NCI-H2029 treated with DMSO at 0.1 percent for 48 hours (cell line): ENCODE measurements at regions not wholly inside any gene's neighbourhood (a gene's known extent, or its start where the extent isn't known, plus 50 kb on each side); places are given as distances from the start of the nearest gene placed in this dataset.

ENCODE experiments used
- DNase-seq: peaks from one replicate; lab custom pipeline; 2025; lab: John Stamatoyannopoulos, UW

DNA sequence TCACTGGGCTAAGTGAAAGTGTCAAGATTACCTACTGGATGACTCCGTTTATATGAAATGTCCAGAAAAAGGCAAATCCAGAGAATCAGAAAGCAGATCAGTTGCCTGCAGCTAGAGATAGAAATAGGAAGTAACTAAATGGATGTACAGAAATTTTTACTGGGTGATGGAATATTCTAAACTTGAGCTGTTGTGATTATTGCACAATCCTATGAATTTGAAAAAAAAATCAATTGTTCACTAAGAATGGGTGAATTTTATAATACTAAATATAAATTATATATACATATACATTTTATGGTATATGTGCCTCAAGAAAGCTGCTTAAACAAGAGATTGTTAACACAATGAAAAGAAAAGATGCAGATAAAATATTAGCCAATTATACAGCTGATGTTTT is 181.1 kb upstream of the C16orf82 start:
- DNase-seq, result no peak

DNA sequence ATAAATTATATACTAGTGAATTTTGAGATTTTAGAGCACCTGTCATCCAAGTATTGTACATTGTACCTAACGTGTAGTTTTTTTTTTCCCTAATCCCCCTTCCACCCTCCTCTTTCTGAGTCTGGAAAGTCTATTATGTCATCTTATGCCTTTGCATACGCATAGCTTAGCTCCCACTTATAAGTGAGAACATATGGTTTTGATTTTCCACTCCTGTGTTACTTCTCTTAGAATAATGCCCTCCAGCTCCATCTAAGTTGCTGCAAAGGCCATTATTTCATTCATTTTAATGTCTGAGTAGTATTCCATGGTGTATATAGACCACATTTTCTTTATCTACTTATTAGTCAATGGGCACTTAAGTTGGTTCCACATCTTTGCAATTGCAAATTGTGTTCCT is 177.0 kb upstream of the C16orf82 start:
- DNase-seq, result no peak

DNA sequence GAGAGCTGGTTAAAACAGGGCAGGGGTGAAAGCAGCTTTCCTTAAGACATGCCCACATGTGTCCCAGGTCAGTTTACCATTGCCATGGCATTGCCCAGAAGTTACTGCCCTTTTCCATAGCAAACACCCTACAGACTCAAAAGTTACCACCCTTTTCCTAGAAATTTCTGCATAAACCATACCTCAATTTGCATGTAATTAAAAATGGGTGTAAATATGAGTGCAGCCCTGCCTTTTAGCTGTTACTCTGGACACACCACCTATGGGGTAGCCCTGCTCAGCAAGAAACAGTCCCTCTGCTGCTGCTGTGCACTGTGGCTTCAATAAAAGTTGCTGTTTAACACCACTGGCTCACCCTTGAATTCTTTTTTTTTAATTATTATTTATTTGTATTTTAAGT is 168.5 kb upstream of the C16orf82 start:
- no peak for DNase-seq

DNA sequence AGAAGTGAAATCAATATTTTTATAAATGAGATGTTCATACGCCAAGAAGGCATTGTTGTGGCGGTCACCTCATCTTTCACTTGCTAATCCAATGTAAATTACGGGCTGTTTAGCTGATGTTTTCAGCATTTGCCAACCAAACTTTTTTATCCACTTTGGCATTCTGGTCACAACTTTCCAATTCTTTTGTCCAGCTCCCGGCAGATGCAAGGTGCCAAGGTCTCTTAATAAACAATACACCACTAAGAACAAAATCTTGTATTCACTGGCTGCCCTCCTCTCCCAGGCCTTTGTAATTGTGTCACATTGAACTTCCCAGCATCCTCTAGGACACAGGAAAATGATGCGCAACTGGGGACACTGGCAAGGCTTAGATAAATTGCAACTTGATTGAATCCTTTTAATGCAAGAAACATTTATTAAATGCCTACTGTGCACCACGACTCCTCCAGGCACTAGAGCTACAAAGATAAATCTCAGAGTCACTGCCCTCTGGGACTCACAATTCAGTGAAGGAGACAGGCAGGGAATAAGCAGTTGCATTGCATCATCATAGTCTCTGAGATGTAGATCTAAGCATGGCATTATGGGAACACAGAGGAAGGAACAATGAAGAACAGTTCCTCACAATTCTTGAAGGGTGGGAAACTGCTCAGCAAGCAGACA is 165.4 kb upstream of the C16orf82 start:
- no peak for DNase-seq

DNA sequence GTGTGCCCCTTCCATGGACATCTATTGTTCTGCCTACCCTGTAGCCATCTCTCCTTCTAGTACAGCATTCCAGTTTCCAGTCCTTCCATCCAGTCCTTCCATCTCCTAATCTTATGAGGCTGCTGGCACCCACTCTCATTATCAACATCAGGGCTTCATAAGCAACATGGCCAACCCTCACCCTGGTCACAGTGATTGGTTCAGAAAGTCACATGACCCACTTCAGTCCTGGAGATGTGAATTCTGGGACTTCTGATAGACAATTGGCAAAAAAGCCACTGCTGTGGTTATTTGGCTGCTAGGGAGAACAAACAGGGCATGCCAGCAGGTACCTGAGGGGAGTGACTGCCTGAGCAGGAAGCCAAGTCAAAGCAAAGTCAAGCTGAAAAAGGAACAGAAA is 164.7 kb upstream of the C16orf82 start:
- no peak for DNase-seq

DNA sequence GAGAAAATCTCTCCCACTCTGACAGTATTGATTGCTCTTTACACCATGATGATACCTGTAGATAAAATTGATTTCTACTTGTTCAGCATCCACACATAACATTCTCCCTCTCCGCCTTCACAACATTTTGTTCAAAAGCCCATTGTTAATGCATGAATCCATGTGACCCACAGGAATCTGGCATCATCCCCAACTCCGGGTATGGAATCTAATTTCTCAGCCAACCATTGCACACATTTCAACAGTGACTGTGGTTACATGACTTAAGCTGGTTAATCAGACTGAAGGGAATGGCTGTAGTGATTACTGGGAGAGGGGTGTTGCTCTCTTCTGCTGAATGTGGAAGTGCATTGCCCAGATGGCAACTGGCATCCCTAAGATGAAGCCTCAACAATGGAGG is 161.4 kb upstream of the C16orf82 start:
- no peak for DNase-seq

DNA sequence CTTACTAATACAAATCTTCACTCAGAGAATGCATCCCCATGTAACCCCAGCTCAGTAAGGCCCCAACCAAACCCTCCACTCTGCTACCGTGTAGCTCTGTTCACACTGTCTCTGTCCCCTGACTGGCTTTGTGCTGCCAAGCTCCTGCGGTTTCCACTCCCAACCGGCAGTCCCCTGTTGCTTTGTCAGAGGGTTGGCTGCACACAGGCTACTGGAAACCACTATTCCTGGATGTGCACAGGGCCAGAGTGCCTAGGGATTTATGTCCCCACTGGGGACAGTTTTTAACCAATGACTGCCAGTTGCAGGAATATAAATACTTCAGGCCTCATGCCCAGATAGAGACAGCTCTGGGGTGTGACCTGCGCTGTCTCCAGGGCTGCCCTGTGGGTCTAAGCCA is 157.1 kb upstream of the C16orf82 start:
- DNase-seq, result no peak

DNA sequence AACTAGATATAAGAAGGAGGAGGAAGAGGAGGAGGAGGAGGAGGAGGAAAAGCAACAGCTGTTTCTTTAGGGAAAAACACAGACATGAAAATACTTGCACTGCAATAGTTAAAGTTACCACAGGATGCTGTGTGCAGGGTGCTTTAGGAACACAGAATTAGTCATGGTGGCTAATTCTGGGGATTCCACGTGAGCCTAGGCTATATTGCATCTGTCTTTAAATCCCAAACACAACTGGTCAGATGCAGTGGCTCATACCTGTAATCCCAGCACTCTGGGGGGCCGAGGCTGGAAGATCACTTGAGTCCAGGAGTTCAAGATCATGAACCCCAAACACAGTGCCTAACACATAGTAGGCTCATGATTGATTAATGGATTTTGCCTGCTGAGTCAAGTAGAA is 155.3 kb upstream of the C16orf82 start:
- no peak for DNase-seq

DNA sequence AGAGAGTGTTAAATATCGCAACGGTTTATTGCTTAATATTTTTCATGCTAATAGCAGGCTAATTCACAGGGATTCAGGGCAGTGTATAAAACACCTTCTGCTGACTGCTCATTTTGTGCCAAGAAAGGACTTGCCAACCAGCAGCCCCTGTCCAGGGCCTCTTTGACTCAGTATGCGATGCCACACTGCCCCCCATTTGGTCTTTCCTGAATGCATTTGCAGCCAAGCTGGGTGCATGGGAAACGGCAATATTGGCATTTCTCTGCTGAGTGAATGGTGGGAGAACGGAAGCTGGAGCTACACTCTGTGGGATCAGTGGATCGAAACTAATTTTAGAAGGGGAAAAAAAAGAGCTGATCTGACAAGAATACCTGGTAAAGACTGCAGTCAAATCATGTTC is 152.9 kb upstream of the C16orf82 start:
- DNase-seq, result no peak

DNA sequence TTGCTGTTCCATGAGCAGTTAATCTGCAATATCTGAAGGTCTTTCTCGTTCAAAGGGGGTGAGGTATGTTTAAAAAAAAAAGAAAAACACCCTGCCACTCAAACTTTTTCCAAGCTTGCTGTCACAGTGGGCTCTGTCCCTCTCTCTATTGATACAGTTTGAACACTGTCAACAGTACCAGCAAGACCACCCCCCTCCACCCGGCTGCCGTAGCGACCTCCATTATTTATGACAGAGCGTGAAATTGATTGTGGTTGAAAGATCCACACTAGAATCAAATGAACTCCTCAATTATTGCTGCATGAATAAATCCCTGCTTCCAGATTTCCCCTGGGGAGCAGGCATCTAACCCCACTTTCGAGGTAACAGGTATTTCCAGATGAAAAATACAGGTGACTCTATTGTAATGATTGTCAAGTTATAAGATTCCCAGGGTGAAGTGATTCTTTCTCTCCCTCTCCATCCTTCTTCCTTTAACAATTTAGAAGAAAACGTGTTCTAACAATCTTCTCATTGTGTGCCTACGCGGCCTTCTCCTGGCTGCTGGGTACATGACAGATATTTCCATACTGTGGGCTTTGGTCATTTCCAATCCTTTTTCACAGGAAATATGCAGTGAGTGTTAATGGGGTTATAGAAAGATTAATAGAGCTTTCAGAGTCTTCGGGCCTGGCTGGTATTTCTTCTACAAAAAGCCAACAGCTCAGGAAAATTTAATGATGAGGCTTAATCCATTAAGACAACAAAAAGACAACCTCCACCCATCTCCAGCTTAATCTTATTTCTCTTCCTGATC is 135.7 kb upstream of the C16orf82 start:
- DNase-seq, result no peak

DNA sequence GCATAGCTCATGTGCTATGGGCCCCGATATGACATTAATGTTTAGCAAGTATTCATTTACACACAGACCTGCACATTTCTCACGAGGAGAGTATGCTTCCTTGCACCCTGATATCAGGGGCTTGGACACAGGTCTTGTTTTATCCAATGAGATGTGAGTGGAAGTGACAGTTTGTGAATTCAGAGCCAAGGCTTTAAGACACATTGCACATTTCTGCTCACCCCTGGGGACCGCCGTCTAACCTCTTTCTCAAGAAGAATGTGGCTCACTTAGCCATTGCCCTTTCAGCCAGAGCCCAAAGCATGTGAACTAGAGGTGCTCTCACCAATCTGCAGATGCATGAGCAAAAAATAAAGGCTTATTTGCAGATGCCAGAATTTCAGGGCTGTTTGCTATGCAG is 116.1 kb upstream of the C16orf82 start:
- DNase-seq, result no peak

DNA sequence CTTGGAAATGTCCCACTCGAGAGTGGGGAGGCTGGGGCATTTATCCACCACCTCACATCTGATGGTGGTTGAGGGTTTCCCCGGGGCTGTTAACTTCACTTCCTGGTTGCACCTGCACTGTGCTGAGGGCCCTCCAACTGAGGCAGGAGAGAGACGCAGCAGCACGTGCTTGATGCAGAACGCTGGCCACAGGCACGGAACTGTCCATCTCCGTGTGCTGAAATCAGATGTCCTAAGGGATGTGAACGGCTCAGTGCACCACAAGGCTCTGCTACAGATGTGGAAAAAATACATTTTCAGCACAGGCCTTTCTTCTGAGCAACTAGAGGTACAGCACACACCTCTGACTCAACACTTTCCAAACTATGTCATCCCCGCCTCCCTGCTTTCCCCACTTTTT is 114.8 kb upstream of the C16orf82 start:
- DNase-seq, result no peak

DNA sequence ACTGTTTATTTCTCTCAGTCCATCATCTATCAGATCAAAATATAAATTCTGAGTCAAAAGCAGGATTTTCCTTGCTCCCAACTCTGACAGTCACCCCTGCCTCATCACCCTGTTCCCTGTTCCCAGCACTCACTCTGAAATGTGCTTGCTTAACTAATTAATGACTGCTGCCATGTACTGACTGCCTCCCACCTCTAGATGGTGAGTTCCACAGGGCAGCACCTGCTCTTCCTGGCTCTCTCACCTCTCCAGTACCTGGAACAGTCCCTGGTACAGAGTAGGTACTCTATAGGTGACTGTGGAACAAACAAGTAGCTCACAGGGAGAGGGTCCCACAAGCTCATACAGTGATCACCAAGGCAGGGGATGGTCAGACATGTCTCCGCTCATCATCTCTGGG is 114.3 kb upstream of the C16orf82 start:
- no peak for DNase-seq

DNA sequence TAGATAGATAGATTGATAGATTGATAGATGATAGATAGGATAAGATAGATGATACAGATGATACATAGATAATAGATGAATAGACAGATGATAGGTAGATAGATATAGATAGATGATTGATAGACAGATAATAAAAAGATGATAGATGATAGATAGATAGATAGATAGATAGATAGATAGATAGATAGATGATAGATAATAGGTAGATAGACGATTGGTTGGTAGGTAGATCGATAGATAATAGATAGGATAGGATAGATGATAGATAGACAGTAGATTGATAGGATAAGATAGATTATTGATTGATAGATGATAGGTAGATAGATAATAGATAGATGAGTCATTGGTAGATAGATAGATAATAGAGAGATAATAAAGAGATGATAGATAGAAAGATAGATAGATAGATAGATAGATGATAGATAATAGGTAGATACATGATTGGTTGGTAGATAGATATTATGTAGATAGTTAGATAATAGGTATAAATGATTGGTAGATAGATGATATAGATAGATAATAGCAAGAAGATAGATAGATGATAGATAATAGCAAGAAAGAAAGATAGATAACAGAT is 109.4 kb upstream of the C16orf82 start:
- DNase-seq, result no peak

DNA sequence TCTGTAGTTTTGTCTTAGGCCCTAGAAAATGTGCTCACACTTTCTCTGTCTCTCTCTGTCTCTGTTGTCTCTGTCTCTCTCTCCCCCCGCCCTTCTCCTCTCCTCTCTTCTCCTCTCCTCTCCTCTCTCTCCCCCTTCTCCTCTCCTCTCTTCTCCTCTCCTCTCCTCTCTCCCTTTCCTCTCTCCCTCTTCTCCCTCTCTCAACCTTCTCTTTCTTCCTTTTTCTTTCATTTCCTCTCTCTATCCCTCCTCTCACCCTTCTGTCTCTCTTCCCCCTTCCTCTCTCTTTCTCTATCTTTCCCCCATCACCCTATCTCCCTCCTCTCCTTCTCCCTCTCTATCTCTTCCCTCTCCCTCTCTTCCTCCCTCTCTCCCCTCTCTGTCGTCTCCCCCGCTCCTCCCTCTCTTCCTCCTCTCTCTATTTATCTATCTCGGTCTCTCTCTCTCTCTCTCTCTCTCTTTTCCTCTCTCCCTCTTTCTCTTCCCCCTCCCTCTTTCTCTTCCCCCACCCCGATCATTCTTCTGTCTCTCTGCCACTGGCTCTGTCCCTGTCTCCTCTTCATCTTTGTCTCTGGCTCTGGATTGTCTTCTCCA is 107.2 kb upstream of the C16orf82 start:
- no peak for DNase-seq

DNA sequence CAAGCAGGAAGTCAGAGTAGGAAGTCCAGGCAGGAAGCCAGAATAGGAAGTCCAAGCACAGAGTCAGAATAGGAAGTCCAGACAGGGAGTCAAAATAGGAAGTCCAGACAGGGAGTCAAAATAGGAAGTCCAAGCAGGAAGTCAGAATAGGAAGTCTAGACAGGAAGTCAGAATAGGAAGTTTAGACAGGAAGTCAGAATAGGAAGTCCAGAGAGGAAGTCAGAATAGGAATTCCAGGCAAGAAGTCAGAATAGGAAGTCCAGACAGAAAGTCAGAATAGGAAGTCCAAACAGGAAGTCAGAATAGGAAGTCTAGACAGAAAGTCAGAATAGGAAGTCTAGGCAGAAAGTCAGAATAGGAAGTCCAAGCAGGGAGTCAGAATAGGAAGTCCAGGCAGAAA is 105.3 kb upstream of the C16orf82 start:
- no peak for DNase-seq

DNA sequence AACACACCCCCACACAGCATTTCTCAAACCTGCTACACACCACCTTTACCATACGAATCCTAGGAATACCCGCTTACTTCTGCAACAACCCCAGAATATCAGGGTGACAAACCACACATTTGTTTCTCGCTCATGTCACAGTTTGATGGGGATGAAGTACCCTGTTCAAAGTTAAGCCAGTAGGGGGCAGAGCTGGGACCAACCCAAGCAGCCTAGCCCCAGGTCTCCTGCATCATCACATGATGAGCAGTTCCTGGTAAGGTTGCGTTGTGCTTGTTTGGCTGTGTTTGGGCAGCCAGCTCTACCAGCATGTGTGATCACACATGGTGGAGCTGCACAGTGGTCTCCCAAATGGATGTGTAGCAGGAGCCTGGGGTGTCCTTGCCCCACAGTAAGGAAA is 103.6 kb upstream of the C16orf82 start:
- DNase-seq, result no peak

DNA sequence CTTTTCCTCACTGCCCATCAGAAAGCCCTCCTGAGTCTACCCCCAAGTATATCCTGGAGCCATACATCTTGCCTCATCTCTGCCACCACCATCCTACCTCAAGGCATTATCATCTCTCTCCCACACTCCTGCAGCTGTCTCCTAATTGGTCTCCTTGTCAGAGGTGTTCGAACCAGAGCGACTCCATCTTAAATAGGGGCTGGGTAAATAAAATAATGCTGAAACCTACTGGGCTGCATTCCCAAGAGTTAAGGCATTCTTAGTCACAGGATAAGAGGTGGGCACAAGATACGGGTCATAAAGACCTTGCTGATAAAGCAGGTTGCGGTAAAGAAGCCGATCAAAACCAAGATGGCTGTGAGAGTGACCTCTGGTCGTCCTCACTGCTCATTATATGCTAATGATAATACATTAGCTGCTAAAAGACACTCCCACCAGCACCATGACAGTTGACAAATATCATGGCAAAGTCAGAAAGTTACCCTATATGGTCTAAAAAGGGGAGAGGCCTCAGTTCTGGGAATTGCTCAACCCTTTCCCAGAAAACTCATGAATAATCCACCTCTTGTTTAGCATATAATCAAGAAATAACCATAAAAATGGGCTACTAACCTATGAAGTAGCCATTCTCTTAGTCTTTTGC is 97.0 kb upstream of the C16orf82 start:
- DNase-seq, result no peak

DNA sequence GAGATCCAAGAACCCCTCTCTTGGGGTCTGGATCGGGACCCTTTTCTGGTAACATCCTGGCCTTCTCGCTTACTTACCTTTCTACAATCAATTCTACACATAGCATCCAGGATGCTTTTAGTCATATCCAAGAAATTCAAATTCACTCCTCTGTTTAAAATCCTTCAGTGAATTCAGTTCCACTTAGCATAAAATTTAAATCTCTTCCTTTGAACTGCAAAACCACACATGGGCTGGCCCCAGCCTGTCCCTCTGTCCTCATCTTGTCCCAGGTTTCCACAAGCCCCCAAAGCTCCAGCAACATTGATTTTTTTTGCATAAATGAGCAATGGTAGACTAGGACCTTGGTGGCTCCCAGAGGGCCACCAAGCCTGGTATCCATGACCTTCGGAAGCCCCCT is 96.4 kb upstream of the C16orf82 start:
- no peak for DNase-seq

DNA sequence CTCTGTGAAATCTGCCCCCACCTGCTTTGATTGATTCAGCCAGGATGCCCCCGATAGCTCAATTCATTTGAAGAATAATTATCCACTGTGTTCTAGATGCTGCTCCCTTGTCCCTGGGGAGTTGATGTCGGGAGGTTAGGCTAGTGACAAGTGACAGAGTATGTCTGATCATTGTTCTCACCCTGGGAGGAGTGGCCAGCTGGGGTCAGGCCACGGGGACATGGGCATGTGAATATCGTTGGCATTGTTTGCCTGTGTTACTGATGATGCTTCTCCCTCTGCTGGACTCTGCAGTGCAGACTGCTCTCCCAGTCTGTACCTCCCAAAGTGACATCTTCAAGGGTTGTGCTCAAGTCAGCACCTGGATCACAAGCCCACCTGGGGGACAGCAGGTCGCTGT is 89.9 kb upstream of the C16orf82 start:
- no peak for DNase-seq

DNA sequence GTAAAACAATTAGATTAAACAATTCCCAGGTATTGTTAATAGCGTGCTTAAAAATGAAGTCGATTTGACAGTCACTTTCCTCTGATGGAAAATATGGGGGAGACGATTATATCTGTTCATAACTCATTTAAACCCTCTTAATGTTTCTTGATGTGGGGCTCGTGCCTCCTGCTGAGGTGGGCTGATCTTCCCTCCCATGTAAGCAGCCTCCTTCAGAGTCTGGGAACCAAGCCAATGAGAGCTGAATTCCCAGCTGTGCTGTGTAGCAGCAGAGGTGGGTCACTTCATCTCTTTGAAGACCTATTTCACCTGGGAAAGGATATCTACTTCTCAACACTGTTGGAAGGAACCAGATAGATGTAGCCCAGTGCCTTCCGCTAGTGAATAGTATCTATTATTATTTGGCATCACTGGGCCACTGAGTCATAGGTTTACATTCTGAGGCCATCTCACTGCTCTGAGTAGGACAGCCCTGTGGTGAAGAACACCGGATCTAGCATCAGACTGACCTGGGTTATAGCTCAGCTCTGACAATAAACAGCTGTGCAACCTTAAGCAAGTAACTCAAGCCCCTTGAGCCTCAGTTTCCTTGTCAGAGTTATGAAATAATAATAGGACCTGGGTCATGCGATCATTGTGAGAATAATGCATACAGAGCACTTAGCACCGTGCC is 85.3 kb upstream of the C16orf82 start:
- DNase-seq, result no peak

DNA sequence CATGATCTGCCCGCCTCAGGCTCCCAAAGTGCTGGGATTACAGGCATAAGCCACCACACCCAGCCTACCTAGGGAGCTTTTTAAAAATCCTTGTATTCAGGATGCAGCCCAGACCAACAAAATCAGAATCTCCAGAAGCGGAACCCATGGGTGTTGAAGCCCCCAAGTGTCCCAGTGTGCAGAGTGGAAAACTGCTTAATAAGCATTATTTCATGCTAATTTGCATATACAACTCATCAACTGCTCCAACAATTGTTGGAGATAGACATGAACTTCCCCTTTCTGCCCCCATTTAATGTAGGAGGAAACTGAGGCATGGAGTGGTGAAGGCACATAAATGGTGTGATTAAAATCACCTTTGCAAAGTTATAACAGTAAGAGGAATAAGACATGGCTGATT is 84.3 kb upstream of the C16orf82 start:
- DNase-seq, result no peak
